ENCODE measurements at regions not wholly inside any gene's neighbourhood (a gene's known extent, or its start where the extent isn't known, plus 50 kb on each side); places are given as distances from the start of the nearest gene placed in this dataset.
"Not testable (repeated sequence)": the region's sequence is repeated elsewhere in the genome, so short reads cannot be mapped to it uniquely, and the experiment has no call there.

GRCh38 chr4:114306946-114307345, 291.7 kb upstream of the UGT8 start:
- no peak for DNase-seq

- no peak for DNase-seq
Measured at GRCh38 chr4:114310296-114310925, 288.2 kb upstream of the UGT8 start.

GRCh38 chr4:114311787-114312186, 286.8 kb upstream of the UGT8 start:
- no peak for DNase-seq

- no peak for DNase-seq
Measured at GRCh38 chr4:114312338-114312737, 286.3 kb upstream of the UGT8 start.

- no peak for DNase-seq
Measured at GRCh38 chr4:114316789-114317188, 281.8 kb upstream of the UGT8 start.

- DNase-seq: no peak
Measured at GRCh38 chr4:114317564-114317963, 281.0 kb upstream of the UGT8 start.

GRCh38 chr4:114318309-114318708, 280.3 kb upstream of the UGT8 start:
- no peak for DNase-seq

GRCh38 chr4:114320126-114320525, 278.5 kb upstream of the UGT8 start:
- no peak for DNase-seq

GRCh38 chr4:114321366-114321765, 277.2 kb upstream of the UGT8 start:
- no peak for DNase-seq

GRCh38 chr4:114323841-114324240, 274.8 kb upstream of the UGT8 start:
- DNase-seq: no peak

GRCh38 chr4:114326358-114326757, 272.2 kb upstream of the UGT8 start:
- DNase-seq: no peak

GRCh38 chr4:114332119-114332518, 266.5 kb upstream of the UGT8 start:
- no peak for DNase-seq

GRCh38 chr4:114334363-114334762, 264.2 kb upstream of the UGT8 start:
- not testable (repeated sequence) for DNase-seq

- DNase-seq: no peak
Measured at GRCh38 chr4:114334884-114335330, 263.7 kb upstream of the UGT8 start.

GRCh38 chr4:114335339-114335738, 263.3 kb upstream of the UGT8 start:
- DNase-seq: no peak

- no peak for DNase-seq
Measured at GRCh38 chr4:114343015-114343414, 255.6 kb upstream of the UGT8 start.

- no peak for DNase-seq
Measured at GRCh38 chr4:114349543-114350175, 248.9 kb upstream of the UGT8 start.

GRCh38 chr4:114358901-114359300, 239.7 kb upstream of the UGT8 start:
- DNase-seq: no peak

GRCh38 chr4:114361249-114361648, 237.4 kb upstream of the UGT8 start:
- no peak for DNase-seq

GRCh38 chr4:114364857-114365256, 233.8 kb upstream of the UGT8 start:
- DNase-seq: no peak

GRCh38 chr4:114365591-114365990, 233.0 kb upstream of the UGT8 start:
- no peak for DNase-seq

- DNase-seq: no peak
Measured at GRCh38 chr4:114366368-114366767, 232.2 kb upstream of the UGT8 start.

- no peak for DNase-seq
Measured at GRCh38 chr4:114368751-114369150, 229.9 kb upstream of the UGT8 start.

GRCh38 chr4:114373508-114373907, 225.1 kb upstream of the UGT8 start:
- no peak for DNase-seq

GRCh38 chr4:114378305-114378903, 220.2 kb upstream of the UGT8 start:
- peak; percentile 9 for DNase-seq

All from DMS79 treated with DMSO at 0.1 percent for 48 hours (cell line).